HCEC 1CT (cell line): ENCODE measurements at regions not wholly inside any gene's neighbourhood (a gene's known extent, or its start where the extent isn't known, plus 50 kb on each side); places are given as distances from the start of the nearest gene placed in this dataset.
"Not testable (repeated sequence)": the region's sequence is repeated elsewhere in the genome, so short reads cannot be mapped to it uniquely, and the experiment has no call there.

Source experiments
- DNase-seq: peaks from one replicate; pipeline ENCODE4 v3.0.0-alpha.2; 2017

DNA sequence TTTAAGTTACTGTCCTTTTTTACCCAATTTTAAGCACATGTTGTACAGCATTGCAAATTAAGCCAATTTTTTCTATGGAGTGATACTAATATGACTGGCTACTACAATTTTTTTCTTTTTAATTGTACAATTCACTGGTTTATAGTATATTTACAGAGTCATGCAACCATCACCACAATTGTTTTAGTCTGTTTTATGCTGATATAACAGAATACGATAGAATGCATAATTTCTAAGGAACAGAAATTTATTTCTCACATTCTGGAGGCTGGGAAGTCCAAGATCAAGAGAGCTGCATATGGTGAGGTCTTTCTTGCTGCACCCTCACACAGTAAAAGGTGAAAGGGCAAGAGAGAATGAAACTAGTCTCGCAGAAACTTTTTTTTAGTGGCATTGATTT lies 125.3 kb downstream of the GLUD2 start:
- DNase-seq: no peak

DNA sequence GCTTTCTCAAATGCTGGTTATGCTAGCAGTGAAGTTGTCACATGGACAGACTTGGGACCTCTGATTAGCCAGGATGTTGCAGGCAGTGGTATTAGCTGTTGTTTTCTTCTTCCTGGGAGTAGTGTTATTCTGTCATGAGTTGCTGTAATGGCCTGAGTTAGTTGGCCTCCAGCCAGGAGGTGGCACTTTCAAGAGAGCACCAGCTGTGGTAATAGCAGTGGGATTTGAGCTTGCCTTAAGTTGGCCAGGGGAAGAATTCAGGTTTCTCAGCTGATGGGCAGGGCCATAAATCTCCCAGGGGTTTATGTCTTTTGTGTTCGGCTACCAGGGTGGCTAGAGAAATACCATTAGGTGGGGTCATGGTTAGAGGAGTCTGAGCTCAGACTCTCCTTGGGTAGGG lies 132.6 kb downstream of the GLUD2 start:
- DNase-seq: no peak

DNA sequence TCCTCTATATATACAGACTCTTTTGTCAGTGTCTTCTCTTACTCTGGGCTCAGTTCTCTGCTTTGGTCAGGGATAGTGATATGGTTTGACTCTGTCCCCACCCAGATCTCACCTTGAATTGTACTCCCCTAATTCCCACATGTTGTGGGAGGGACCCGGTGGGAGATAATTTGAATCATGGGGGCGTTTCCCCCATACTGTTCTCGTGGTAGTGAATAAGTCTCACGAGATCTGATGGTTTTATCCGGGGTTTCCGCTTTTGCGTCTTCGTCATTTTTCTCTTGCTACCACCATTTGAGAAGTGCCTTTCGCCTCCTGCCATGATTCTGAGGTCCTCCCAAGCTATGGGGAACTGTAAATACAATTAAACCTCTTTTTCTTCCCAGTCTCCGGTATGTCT lies 144.4 kb downstream of the GLUD2 start:
- no peak for DNase-seq

DNA sequence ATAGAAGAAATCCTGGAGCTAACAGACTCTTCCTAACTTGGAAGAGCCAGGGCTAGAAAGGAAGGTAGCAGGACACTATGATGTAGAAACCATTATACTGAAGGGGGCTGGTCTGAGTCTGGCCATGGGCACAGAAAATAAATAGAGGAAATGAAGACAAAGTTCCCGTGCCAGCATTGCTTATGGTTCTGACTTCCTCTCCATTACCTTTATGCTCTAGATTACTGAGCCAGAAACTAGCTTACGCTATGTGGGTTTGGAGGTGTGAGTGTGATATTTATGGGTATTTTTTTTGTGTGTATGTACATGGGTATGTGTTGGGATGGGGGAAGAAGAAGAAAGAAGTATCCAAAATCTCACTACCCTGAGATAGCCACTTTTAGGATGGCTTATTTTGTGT lies 148.3 kb downstream of the GLUD2 start:
- no peak for DNase-seq

DNA sequence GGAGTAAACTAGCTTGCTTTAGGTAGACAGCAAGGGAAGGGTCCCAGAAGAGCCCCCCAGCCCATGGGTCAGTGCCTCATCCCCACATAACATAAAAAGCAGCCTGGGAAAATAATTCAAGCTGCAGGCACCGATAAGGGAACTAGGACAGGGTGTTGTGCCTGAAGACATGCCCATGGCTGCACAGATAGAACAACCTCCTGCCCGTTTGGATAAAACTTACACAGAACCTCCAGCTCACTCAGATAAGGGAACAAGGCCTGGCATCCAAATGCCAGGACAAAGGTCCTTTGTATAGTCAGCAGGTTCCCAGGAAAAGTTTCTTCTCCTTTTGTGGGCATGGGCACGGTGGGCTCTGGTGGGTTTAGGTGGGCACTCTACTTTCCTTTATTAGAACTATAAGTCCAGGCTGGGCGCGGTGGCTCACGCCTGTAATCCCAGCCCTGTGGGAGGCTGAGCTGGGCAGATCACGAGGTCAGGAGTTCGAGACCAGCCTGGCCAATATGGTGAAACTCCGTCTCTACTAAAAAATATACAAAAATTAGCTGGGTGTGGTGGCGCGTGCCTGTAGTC lies 149.5 kb downstream of the GLUD2 start:
- DNase-seq: not testable (repeated sequence)

DNA sequence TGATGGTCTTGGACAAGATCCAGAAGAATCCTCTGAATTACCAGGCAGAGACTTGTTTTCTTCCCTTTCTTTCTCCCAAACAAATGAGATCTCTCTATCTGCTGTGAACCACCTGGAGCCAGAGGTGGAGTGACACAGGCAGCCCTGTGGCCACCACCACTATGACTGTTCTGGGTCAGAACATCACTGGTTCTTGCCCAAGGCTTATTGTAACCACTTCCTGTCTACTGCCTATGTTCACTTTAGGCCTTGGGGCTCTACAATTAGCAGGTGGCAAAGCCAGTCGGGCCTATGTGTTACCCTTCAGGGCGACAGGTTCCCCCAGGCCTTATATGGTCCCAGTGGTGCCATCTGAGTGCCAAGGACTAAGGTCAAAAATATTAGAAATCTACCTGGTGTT lies 161.2 kb downstream of the GLUD2 start:
- DNase-seq: no peak

DNA sequence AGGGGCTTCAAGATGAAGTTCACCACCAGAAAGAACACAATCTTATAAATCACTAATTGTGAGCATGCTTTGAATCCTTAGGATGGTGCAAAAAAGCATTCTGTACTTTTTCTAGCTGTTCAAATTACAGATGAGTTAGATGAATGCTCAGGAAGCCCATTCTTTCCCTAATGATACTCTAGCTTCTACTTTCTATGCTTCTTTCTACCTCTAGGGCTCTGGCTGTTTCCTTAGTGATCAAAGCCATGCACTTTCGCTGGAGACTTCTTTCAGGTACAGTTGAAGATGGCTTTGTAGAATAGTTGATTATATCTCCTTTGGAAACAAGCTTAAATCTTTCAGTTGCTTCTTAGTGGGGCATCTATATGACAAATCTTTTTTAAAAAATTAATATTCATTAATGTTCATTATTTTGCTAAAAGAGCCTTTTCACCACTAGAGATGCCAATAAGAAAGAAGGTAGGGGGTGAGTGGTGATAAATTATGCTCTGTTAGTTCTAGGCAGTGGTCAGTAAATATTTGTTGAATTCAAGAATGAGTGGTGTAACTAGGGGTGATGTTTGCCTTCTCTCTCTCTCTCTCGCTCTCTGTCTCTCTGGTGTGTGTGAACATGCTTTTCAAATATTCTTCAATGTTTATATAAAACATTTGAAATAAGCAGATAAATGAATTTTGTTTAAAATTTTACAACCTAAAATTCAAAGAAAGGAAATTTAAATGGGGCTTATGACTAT lies 169.4 kb downstream of the GLUD2 start:
- no peak for DNase-seq

DNA sequence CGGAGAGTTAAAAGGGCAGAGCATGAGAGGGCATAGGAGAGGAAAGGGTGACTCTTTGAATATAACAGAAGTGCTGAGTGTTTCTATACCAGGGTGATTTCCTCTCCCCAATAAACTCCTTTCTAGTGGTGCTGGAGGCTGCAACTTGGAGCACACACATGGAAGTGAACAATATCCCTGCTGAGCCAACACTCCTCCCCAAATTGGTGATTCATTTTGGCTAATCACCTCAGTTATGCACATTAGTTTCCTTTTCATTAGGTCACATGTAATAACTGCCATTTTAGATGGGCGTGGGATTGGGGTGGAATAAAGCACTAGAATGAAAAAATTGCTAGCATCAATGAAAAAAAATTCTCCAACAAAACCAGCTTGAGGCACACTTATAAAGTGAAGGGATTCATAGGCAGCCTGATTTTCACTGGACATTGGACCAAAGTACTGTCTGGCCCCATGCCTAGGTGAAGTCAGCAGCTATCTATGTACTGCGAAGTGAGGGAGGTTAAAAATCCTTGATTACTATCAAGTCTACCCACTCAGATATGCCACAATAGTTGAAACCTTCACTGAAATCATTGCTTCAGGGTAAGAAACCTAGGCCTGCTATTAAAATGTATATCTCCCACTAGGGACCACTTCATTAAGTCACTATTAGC lies 174.0 kb downstream of the GLUD2 start:
- DNase-seq: no peak

DNA sequence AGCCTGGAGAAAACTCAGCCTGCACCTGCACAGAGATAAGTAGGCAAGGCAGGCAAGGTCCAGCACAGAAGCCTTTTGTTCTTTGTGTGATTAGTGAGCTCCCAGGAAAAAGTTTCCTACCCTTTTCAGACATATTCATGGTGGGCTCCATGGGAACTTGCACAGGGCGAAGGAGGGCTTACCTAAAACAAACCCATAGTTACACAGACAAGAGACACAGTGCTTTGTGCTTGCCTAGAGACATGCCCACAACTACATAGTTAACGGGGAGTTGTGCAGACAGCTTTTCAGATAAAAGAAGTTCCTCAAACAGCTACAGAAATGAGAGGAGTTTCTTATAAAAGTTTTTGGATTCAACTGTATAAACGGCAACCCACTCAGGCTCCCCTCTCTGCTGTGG lies 180.5 kb downstream of the GLUD2 start:
- DNase-seq: no peak

DNA sequence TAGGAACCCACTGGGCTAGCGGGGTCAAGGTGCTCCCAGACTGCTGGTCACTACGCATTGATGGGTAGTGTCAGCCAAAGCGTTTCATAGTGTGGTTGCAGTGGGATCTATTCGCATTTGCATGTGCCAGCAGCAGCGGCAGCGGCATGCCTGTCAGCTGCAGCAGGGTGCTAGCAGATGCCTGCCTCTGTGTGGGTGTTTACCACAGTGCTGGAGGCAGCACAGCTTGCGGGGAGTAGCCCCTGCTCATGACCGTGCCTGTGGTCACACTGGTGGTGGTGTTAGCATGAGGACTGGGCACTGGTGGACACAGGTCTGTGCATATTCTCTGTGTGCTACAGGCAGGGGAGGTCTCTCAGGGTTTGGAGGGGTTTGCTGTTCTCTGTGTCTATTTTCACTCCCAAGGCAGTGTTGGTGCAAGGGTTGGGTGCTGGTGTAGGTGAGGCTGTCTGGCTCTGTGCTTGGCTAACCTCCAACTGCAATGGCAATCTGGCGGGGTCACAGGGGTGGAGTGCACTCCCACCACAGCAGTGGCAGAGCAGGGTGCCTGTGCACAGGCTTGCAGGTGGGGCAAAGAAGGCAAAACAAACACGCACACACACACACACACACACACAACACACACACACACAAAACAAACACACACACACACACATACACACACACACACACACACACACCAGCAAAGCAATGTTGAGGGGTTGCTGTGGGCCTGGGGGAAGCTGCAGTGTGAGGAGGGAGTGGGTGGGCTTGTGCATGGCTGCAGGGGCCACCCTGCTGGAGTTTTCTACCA lies 184.4 kb downstream of the GLUD2 start:
- no peak for DNase-seq

DNA sequence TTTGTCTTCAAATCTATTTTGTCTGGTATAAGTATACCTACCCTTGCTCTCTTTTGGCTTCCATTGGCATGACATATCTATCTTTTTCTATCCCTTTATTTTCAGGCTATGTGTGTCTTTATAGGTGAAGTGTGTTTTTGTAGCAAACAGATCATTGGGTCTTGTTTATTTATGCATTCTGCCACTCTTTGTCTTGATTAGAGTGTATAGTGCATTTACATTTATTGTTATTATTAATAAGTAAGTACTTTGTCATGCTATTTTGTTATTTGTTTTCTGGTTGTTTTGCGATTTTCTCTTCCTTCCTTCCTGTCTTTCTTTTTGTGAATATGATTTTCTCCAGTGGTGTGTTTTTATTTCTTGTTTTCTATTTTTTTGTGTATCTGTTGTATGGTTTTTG lies 188.6 kb downstream of the GLUD2 start:
- DNase-seq: no peak

DNA sequence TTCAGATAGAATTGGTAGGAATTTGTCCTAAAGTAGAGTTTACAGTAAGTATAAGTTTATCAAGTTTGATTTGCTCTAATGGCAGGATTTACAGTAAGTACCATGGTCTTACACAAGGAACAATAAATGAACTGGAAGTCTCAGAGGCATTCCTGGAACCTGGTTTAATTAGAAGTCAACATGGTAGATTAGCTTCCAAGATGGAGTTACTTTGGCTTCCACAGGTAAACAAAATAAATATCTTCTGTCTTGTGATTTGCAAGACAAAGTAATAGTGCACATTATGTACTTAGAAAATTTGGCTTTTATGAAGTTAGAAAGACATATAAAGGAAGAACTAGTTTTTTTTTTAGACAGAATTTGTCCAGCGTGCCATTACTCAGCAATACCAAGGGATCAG lies 190.7 kb downstream of the GLUD2 start:
- DNase-seq: no peak

DNA sequence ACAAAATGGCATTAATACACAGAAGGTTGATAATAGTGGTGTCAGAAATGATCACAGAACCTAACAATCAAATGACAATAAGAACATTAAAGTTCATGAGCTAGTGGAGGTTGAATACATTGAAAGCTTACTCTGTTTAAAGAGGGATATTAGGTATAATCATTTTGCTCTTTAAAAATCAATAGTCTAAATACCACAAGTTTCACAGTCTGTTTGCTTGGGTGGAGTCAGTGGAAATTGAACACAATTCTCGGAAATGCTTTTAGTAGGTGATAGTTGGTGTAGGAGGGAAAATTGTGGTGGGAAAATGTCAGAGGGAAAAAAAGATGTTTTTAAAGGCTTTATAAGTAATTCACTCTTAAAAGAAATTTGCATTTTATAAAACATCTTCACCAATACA lies 197.1 kb downstream of the GLUD2 start:
- no peak for DNase-seq

DNA sequence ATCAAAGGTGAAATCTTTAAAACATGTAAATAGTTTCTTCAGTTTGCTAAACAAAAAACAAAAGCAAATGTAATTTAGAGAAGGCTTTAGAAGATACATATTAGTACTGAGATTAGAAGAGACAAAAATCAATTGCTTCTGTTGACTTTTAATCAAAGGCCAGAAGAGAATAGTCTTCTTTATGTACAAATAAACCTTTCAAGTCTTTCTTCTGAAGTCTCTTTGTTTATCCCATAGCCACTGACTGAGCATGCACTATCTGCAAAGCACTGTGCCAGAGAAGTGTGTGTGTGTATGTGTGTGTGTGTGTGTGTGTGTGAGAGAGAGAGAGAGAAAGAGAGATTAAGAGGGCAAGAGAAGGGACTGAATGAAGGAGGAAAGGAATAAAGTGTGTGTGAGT lies 198.4 kb downstream of the GLUD2 start:
- no peak for DNase-seq

DNA sequence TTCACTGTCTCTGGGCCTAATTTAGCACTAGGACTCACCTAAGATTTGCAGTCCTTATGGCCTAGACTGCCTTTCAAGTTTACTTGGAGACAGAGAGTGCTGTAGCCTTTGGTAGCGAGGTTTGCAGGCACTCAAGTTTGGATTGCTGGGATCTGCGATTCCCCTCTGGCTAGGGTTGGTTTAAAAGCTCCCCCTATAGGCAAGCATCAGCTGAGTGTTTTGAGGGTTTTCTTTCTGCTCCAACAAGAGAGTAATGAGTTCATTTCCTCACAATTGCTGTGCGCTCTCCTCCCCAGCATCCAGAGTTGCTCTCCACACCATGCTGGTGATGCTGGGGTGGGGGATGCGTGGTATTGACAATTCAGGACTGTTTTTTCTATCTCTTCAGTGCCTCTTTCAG lies 206.9 kb downstream of the GLUD2 start:
- no peak for DNase-seq

DNA sequence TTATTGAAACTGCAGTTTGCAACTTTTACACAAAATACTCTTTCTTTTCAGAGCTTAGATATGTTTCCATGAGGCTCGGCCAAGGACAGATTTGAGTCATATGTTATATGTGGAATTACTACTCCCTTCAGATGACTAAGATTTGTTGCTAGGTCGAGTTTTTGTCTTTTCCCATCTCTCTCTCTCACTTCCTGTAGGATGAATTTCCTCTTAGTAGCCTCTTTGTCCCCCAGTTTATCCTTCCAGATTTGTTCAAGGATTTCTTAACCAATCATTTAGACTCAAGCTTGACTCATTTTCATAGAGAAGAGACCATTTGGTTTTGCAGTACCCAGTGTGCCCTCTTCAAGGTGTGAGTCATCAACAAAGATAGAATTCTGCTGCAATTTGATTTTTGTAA lies 209.2 kb downstream of the GLUD2 start:
- no peak for DNase-seq

DNA sequence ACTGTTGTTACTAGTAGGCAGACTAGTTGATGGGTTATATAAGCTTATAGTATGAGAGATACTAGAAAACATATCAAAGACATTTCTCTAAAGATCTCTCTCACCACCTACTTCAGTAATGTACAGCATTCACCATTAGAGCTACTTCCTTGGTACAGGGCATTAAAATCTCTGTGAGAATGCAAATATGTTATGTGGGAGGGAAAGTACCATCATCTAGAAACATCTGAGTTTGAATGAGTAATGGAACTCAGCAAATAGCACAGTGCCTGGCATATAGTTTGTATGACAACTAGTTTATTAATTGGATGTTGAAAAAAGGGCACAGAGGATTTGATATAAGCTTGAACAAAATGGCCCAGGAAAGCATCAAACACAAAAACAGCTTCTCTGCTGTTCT lies 211.1 kb downstream of the GLUD2 start:
- no peak for DNase-seq

DNA sequence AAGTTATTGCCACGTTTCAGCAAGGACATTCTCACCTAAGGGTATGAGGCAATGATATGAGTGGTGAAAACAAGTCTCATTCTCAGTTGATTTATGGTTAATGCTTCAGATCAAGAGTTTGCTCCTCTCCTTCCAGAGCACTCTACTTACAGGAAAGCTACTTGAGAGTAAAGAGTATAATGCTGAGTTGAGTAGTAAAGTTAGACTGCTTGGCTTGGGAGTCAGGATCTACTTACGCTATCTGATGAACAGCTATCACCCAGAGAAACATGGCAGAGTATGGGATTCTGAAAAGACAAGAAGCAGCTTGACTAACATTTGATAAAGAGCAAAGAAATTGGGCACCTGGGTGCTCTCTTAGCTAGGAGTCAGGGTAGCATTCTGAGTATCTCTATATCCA lies 211.8 kb downstream of the GLUD2 start:
- DNase-seq: no peak

DNA sequence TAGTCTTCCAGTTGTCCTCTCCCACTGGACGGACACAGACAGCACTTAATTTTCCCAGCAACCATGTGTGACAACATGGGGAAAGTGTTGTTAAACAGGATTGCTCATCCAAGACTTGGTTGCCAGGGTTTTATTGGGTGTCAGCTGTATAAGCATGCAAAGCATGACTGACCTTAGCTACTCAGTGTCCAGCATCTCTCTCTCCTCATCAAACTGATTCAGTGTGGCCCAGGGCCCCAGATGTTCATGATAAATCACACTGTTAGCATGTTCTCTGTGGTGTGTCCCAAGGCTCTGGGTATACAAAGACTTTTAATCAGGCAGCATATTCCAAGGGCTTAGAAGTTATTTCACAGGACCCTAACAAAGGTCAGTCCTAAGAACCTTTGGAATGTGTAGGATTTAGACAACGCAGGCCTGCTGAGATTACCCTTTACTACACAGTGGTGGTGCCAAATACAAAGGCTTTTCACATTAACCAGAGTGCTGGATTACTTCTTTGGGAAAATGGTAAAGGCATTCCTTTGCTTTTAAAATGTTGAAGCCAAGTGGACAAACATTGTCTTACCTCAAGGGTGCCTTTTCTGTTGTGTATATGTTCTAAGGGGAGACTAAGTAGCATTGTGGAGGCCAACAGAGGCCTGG lies 213.3 kb downstream of the GLUD2 start:
- no peak for DNase-seq

DNA sequence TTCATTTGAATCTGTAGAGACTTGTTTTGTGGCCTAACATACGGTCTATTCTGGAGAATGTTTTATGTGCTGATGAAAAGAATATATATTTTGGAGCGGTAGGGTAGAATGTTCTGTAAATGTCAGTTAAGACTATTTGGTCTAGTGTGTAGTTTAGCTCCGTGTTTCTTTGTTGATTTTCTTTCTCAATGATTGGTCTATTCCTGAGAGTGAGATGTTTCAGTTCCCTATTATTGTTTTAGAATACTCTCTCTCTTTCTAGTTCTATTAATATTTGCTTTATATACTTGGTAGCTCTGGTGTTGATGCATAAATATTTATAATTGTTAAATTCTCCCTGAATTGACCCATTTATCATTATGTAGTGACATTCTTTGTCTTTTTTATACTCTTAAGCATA lies 236.5 kb downstream of the GLUD2 start:
- DNase-seq: no peak

DNA sequence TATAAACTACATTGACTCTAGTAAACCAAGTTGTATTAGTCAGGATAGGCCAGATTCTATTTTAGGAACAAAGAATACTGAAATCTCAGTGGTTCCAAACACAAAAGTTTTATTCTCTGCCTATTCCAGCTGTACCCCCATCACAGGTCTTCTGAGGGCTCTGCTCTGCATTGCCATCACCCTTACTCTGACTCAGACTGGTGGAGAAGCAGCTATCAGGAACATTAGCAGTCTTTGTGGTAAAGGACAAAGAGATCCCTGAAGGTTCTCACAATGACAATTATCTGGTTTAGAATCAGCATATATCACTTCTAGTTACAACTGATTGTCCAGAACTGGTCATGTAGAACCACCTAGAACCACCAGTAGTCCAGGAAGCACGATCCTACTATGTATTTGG lies 251.1 kb downstream of the GLUD2 start:
- no peak for DNase-seq

DNA sequence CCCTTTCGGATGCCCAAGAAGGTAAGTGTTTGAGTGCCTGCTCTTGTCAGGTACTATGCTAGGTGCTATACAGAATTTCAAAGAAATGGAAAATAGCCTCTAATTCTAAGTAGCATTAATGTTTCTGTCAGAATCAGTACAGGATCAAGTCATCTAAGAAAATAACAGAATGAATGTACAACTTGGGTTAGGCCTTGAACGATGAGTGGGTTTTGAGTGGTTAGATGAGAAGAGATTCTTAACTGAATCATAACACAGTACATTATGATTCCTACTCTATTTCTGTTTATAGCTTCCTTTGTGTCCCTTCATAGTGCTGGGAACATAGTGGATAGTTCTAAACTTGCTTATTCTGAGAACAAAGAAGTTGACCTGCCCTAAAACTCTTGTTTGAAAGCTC lies 253.9 kb downstream of the GLUD2 start:
- no peak for DNase-seq

DNA sequence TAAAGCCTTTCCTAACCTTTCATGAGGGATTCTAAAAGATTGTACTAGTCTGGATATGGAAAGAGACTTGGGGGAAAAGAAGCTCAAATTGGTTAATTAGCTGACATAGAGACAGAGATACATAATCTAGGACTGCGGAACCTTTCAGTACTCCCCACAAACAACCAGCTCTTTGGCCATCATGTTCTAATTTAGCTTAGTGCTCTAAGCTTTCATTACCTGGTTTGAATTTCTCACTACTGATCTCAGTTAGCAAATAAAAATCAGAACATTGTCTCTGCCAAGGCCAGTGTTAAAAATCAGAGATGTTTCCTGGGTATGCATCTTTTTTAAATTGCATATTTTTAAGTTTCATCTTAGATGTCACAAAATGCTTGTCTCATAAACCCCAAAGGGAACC lies 254.4 kb downstream of the GLUD2 start:
- no peak for DNase-seq
